IMR-90 (cell line): ENCODE measurements at regions not wholly inside any gene's neighbourhood (a gene's known extent, or its start where the extent isn't known, plus 50 kb on each side); places are given as distances from the start of the nearest gene placed in this dataset.

ENCODE experiments used
- ATAC-seq: fragments of 200-7000 bp; cut with Tn5 transposase; 2 replicates; pipeline ENCODE4 v1.9.1; 2020; ENCODE audit warnings: low read depth, mild to moderate bottlenecking, moderate library complexity
- BruUV-seq: library from RNA; stranded (reverse); fragments of 400-500 nt; replicated peaks from 2 replicates; lab custom pipeline; 2021; lab: Mats Ljungman, UMichigan
- CTCF ChIA-PET: fragments of 300-600 bp; formaldehyde crosslinking; extraction: SDS; loops from one replicate; lab custom pipeline; 2021; ENCODE audit warnings: antibody characterized with exemption; lab: Yijun Ruan, JAX
- POLR2A ChIA-PET: fragments of 300-600 bp; sonication (Branson Sonifier 250); formaldehyde crosslinking; loops from one replicate; lab custom pipeline; 2022; ENCODE audit warnings: antibody characterized with exemption; ENCODE audit not compliant: unreplicated experiment; lab: Charles Lee
- DNase-seq: peaks from one replicate; pipeline ENCODE4 v3.0.0; 2013
- H2AFZ ChIP-seq: replicated peaks from 2 replicates; pipeline ENCODE3; 2013; ENCODE audit warnings: low read length, mild to moderate bottlenecking; ENCODE audit not compliant: poor library complexity
- H2AK5ac ChIP-seq: 2 replicates; pipeline ENCODE4 v1.6.1; 2013; ENCODE audit warnings: low read depth, low read length, inconsistent platforms
- H2AK9ac ChIP-seq: replicated peaks from 2 replicates; pipeline ENCODE3; 2013; ENCODE audit warnings: mild to moderate bottlenecking, low read depth, low read length, moderate library complexity; ENCODE audit not compliant: poor library complexity
- H2BK120ac ChIP-seq: 2 replicates; pipeline ENCODE4 v1.6.1; 2013; ENCODE audit warnings: low read depth, low read length, inconsistent platforms
- H2BK15ac ChIP-seq: 3 replicates; pipeline ENCODE4 v1.6.1; 2013; ENCODE audit warnings: low read depth, low read length, inconsistent platforms
- H2BK20ac ChIP-seq: 2 replicates; pipeline ENCODE4 v1.6.1; 2013; ENCODE audit warnings: low read depth, mild to moderate bottlenecking, inconsistent platforms, low read length, moderate library complexity
- H2BK5ac ChIP-seq: 2 replicates; pipeline ENCODE4 v1.6.1; 2013; ENCODE audit warnings: mild to moderate bottlenecking, low read depth, low read length, inconsistent platforms; ENCODE audit not compliant: poor library complexity, severe bottlenecking
- H3K14ac ChIP-seq: replicated peaks from 2 replicates; pipeline ENCODE4 v1.6.1; 2013; ENCODE audit warnings: low read depth, low read length, inconsistent platforms
- H3K18ac ChIP-seq: 2 replicates; pipeline ENCODE4 v1.6.1; 2013; ENCODE audit warnings: low read depth, low read length, control low read depth
- H3K23ac ChIP-seq: 2 replicates; pipeline ENCODE4 v1.6.1; 2013; ENCODE audit warnings: low read depth, low read length, inconsistent platforms
- H3K27ac ChIP-seq: 2 replicates; pipeline ENCODE4 v1.5.1; 2013; ENCODE audit warnings: mild to moderate bottlenecking, control low read depth, low read length; ENCODE audit not compliant: insufficient read depth
- H3K27me3 ChIP-seq: 2 replicates; pipeline ENCODE4 v1.6.1; 2013; ENCODE audit warnings: low read length; ENCODE audit not compliant: control insufficient read depth, insufficient read depth
- H3K36me3 ChIP-seq: 2 replicates; pipeline ENCODE4 v1.6.1; 2013; ENCODE audit warnings: low read length, mixed read lengths; ENCODE audit not compliant: control insufficient read depth, insufficient read depth
- H3K4ac ChIP-seq: 2 replicates; pipeline ENCODE4 v1.6.1; 2013; ENCODE audit warnings: low read depth, low read length, inconsistent platforms
- H3K4me1 ChIP-seq: 2 replicates; pipeline ENCODE4 v1.6.1; 2013; ENCODE audit warnings: low read length, mixed read lengths; ENCODE audit not compliant: control insufficient read depth, insufficient read depth
- H3K4me2 ChIP-seq: 2 replicates; pipeline ENCODE4 v1.6.1; 2013; ENCODE audit warnings: low read depth, mild to moderate bottlenecking, control low read depth, low read length, moderate library complexity
- H3K4me3 ChIP-seq: 2 replicates; pipeline ENCODE4 v1.5.1; 2013; ENCODE audit warnings: low read depth, mild to moderate bottlenecking, control low read depth, low read length, moderate library complexity; ENCODE audit not compliant: insufficient read depth
- H3K56ac ChIP-seq: 2 replicates; pipeline ENCODE4 v1.6.1; 2013; ENCODE audit warnings: low read length, inconsistent platforms; ENCODE audit not compliant: insufficient read depth; ENCODE audit errors: extremely low read depth
- H3K79me1 ChIP-seq, 2 experiments: 2 replicates each; pipeline ENCODE4 v1.6.1; 2013; ENCODE audit warnings: low read length in 2 of 2, inconsistent platforms in 1 of 2, low read depth in 1 of 2
- H3K9ac ChIP-seq: 2 replicates; pipeline ENCODE4 v1.6.1; 2013; ENCODE audit warnings: low read depth, low read length, control low read depth
- H3K9me1 ChIP-seq: 2 replicates; pipeline ENCODE4 v1.6.1; 2013; ENCODE audit warnings: low read length, inconsistent platforms; ENCODE audit not compliant: insufficient read depth
- H3K9me3 ChIP-seq: 2 replicates; pipeline ENCODE4 v1.6.1; 2013; ENCODE audit warnings: low read length; ENCODE audit not compliant: control insufficient read depth, insufficient read depth
- H4K20me1 ChIP-seq: 2 replicates; pipeline ENCODE4 v1.6.1; 2013; ENCODE audit warnings: low read length, inconsistent platforms; ENCODE audit not compliant: insufficient read depth
- H4K5ac ChIP-seq: 2 replicates; pipeline ENCODE4 v1.6.1; 2013; ENCODE audit warnings: mild to moderate bottlenecking, low read depth, low read length, control low read depth
- H4K8ac ChIP-seq, 2 experiments: 2 replicates each; pipeline ENCODE4 v1.6.1; 2013; ENCODE audit warnings: low read depth in 2 of 2, low read length in 2 of 2, control low read depth in 1 of 2, inconsistent platforms in 1 of 2
- H4K91ac ChIP-seq: 2 replicates; pipeline ENCODE4 v1.6.1; 2013; ENCODE audit warnings: low read depth, low read length, inconsistent platforms; ENCODE audit not compliant: insufficient read depth
- FOS ChIP-seq: fragments of 150-350 bp; IDR thresholded peaks from 2 replicates; pipeline ENCODE4 v1.6.1; 2016; ENCODE audit warnings: low read depth, low read length
- MAZ ChIP-seq: IDR thresholded peaks from 2 replicates; pipeline ENCODE4 v1.6.1; 2012; ENCODE audit warnings: low read depth, mild to moderate bottlenecking, low read length, improper control_type of control experiment, moderate library complexity, borderline replicate concordance
- POLR2A ChIP-seq: IDR thresholded peaks from 2 replicates; pipeline ENCODE4 v1.6.1; 2012; ENCODE audit warnings: mild to moderate bottlenecking, low read depth, low read length
- RFX5 ChIP-seq: IDR thresholded peaks from 2 replicates; pipeline ENCODE4 v1.8.0; 2012; ENCODE audit warnings: low read depth, mild to moderate bottlenecking, low read length, moderate library complexity
- whole genome bisulfite sequencing, 2 experiments: methylation state at CpG; one replicate each; pipeline versions ENCODE4 v1.1.5 to v1.1.7; 2013; ENCODE audit warnings: missing lambda C conversion rate in 2 of 2; ENCODE audit not compliant: insufficient read length in 1 of 2; ENCODE audit errors: extremely low coverage in 2 of 2; 5-methylcytosine and 5-hydroxymethylcytosine counted together
- dilution Hi-C: fragments of 300-500 bp; cut with HindIII; formaldehyde crosslinking; loops from one replicate; pipeline ENCODE4 v1.14.3; 2018; ENCODE audit warnings: low sequenced_read_pairs; ENCODE audit not compliant: unreplicated experiment
- in situ Hi-C: fragments of 300-500 bp; cut with MboI; formaldehyde crosslinking; loops from 3 replicates; pipeline ENCODE4 v1.14.3; 2019; ENCODE audit warnings: low sequenced_read_pairs, inconsistent platforms, mixed read lengths
- intact Hi-C: fragments of 100-400 bp; cut with micrococcal nuclease; formaldehyde crosslinking; loops from 2 replicates; pipeline ENCODE4 v1.10.0; 2022
- TF ChIP-seq, protein P1 (sequence below): conservative IDR thresholded peaks from 2 replicates; pipeline ENCODE4 v1.5.1; 2012; ENCODE audit warnings: mild to moderate bottlenecking, low read depth, low read length, improper control_type of control experiment
- TF ChIP-seq, protein P2 (sequence below): fragments of 150-350 bp; IDR thresholded peaks from 2 replicates; pipeline ENCODE4 v1.6.1; 2016; ENCODE audit warnings: low read depth, mild to moderate bottlenecking, low read length, moderate library complexity, borderline replicate concordance

DNA sequence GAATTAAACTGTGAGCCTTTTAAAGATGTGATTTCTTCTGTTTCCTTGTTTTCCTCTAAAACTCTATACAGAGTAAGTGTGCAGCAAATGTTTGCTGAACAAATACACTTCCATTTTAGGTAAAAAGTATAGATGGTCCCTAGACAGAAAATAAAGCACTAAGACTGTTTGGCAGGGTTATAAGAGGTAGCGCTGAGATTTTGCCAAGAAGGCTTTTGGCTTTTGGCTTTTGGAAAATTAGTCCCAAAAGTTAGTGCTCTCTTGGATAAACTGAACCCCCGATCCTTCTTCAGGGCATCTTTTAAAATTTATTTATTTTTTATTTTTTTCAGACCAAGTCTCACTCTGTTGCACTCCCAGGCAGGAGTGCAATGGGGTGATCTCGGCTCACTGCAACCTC, 175.7 kb upstream of the NRP1 start:
- Histone ChIP-seq H4K91ac (no peak overlapping the region), H2BK5ac (no peak overlapping the region), H2BK120ac (no peak overlapping the region), H3K4ac (no peak overlapping the region), H4K20me1 (no peaks in the 10 kb centered on the region), H3K9me3 (no peaks in the 10 kb centered on the region), H3K23ac (no peak overlapping the region), H3K27ac (no peak overlapping the region), H2AFZ (no peak overlapping the region), H3K27me3 (peaks cover 2% of the 10 kb centered on the region; the same call in 1 of the 2 replicates), H3K14ac (no peak overlapping the region), H3K4me1 (peaks cover 2% of the 10 kb centered on the region; the same call in 1 of the 2 replicates), H2BK15ac (no peak overlapping the region), H3K9ac (no peak overlapping the region), H3K36me3 (no peaks in the 10 kb centered on the region), H3K4me3 (no peak overlapping the region), H3K4me2 (no peak overlapping the region), H3K79me1 (no peaks in the 10 kb centered on the region), H4K5ac (no peak overlapping the region), H2AK9ac (no peak overlapping the region), H3K56ac (no peak overlapping the region), H2AK5ac (0 out of 2 replicates have a peak overlapping the region, but pooled peaks have one; percentile 28), H4K8ac (no peak overlapping the region; a peak in 1 of 4 replicates), H3K18ac (no peak overlapping the region), H3K9me1 (peaks cover 2% of the 10 kb centered on the region; the same call in 1 of the 2 replicates), H2BK20ac (no peak overlapping the region)
- WGBS, 2 experiments: no CpG with 5 or more reads among the region's 3 CpGs
- no TSS peak for BruUV-seq
- ChIA-PET POLR2A (no interaction called here), CTCF (no interaction called here)
- DNase-seq (no peak), ATAC-seq (no peak)
- TF ChIP-seq MAZ (no peak), FOS (no peak), RFX5 (no peak), POLR2A (no peak)
- TF ChIP-seq, protein P1, sequence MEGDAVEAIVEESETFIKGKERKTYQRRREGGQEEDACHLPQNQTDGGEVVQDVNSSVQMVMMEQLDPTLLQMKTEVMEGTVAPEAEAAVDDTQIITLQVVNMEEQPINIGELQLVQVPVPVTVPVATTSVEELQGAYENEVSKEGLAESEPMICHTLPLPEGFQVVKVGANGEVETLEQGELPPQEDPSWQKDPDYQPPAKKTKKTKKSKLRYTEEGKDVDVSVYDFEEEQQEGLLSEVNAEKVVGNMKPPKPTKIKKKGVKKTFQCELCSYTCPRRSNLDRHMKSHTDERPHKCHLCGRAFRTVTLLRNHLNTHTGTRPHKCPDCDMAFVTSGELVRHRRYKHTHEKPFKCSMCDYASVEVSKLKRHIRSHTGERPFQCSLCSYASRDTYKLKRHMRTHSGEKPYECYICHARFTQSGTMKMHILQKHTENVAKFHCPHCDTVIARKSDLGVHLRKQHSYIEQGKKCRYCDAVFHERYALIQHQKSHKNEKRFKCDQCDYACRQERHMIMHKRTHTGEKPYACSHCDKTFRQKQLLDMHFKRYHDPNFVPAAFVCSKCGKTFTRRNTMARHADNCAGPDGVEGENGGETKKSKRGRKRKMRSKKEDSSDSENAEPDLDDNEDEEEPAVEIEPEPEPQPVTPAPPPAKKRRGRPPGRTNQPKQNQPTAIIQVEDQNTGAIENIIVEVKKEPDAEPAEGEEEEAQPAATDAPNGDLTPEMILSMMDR: no peak
- TF ChIP-seq, protein P2, sequence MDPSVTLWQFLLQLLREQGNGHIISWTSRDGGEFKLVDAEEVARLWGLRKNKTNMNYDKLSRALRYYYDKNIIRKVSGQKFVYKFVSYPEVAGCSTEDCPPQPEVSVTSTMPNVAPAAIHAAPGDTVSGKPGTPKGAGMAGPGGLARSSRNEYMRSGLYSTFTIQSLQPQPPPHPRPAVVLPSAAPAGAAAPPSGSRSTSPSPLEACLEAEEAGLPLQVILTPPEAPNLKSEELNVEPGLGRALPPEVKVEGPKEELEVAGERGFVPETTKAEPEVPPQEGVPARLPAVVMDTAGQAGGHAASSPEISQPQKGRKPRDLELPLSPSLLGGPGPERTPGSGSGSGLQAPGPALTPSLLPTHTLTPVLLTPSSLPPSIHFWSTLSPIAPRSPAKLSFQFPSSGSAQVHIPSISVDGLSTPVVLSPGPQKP: no peak
- dilution Hi-C loops: no loop called here
- in situ Hi-C loops: no loop called here
- intact Hi-C loops: no loop called here
